KMS-11 (cell line): ENCODE measurements at regions not wholly inside any gene's neighbourhood (a gene's known extent, or its start where the extent isn't known, plus 50 kb on each side); places are given as distances from the start of the nearest gene placed in this dataset.

Source experiments
- H2AFZ ChIP-seq: fragments of 200-600 bp; sonication (generic); 2 replicates; pipeline ENCODE4 v1.6.1; 2016; ENCODE audit warnings: antibody characterized with exemption, mixed run types, low read depth
- H3K27ac ChIP-seq: fragments of 200-600 bp; sonication (generic); 2 replicates; pipeline ENCODE4 v1.6.1; 2016; ENCODE audit warnings: mild to moderate bottlenecking, mixed run types
- H3K27me3 ChIP-seq: fragments of 200-600 bp; sonication (generic); 2 replicates; pipeline ENCODE4 v1.6.1; 2017; ENCODE audit warnings: mild to moderate bottlenecking, low read depth, mixed run types, moderate library complexity; ENCODE audit not compliant: insufficient read depth
- H3K36me3 ChIP-seq: fragments of 200-600 bp; sonication (generic); 2 replicates; pipeline ENCODE4 v1.6.1; 2017; ENCODE audit warnings: mild to moderate bottlenecking, mixed run types; ENCODE audit not compliant: insufficient read depth
- H3K4me1 ChIP-seq: fragments of 200-600 bp; sonication (generic); 2 replicates; pipeline ENCODE4 v1.6.1; 2016; ENCODE audit warnings: mild to moderate bottlenecking, low read depth, mixed run types; ENCODE audit not compliant: poor library complexity, severe bottlenecking
- H3K4me2 ChIP-seq: fragments of 200-600 bp; sonication (generic); 2 replicates; pipeline ENCODE4 v1.7.0; 2016; ENCODE audit warnings: mild to moderate bottlenecking, mixed run types
- H3K4me3 ChIP-seq: fragments of 200-600 bp; sonication (generic); IDR thresholded peaks from 2 replicates; pipeline ENCODE4 v1.6.1; 2017; ENCODE audit warnings: low read depth, low read length, mixed read lengths; ENCODE audit not compliant: insufficient read depth
- H3K79me2 ChIP-seq: fragments of 200-600 bp; sonication (generic); 2 replicates; pipeline ENCODE4 v1.6.1; 2016; ENCODE audit warnings: low read depth, mixed run types; ENCODE audit not compliant: insufficient read depth
- H3K9ac ChIP-seq: fragments of 200-600 bp; sonication (generic); 2 replicates; pipeline ENCODE4 v1.6.1; 2016; ENCODE audit warnings: mild to moderate bottlenecking, mixed run types
- H4K20me1 ChIP-seq: fragments of 200-600 bp; sonication (generic); 2 replicates; pipeline ENCODE4 v1.6.1; 2016; ENCODE audit warnings: mild to moderate bottlenecking, mixed run types; ENCODE audit not compliant: insufficient read depth
- TF ChIP-seq, protein P1 (sequence below): fragments of 200-600 bp; sonication (generic); conservative IDR thresholded peaks from 2 replicates; pipeline ENCODE4 v1.6.1; 2017; ENCODE audit warnings: low read depth, mild to moderate bottlenecking, antibody characterized with exemption, low read length, moderate library complexity, mixed read lengths

DNA sequence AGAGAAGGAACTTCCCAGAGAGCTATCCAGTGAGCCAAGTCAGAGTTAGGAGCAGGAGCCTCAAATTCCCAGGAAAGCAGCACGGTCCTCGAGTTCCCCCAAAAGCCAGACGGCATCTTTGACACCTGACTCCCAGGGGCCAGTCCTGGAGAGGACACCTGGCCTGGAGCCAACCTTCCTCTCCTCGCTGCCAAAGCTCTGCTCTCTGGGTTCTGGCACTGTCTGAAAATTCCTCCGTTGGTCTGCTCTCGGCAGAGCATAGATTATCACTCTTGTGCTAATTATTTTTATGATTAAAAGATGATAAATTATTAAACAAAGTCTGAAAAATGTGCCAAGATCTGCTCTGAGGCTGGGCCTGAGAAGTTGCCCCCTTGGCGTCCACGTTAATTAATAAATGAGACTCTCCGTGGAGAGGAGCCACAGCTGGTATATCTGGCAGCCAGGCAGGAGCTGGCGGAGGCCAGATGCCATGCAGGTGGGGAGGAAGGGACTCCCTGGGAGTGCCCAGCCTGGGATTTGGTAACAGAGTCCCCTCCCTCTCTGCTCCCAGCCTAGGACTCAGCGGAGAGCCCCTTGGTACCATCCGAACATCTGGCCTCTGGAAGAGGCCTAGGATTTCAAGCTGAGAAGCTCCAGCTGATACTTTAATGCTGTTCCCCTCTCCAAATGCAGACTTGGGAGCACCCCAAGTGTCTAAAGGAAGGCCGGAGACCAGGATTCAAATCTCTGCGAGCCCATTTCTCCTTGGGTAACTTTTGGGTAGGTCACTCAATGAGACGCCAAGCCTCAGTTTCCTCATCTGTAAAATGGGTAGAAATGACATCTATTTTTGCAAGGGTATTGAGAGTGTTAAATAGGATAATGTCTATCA, 163.7 kb upstream of the POU3F1 start:
- Histone ChIP-seq H4K20me1 (no peaks in the 10 kb centered on the region), H3K9ac (no peak overlapping the region), H3K4me3 (no peak overlapping the region), H3K27me3 (no peaks in the 10 kb centered on the region; the same call in 1 of the 2 replicates), H2AFZ (no peak overlapping the region), H3K79me2 (no peaks in the 10 kb centered on the region), H3K27ac (no peak overlapping the region), H3K4me1 (no peaks in the 10 kb centered on the region), H3K36me3 (no peaks in the 10 kb centered on the region), H3K4me2 (no peak overlapping the region)
- TF ChIP-seq, protein P1, sequence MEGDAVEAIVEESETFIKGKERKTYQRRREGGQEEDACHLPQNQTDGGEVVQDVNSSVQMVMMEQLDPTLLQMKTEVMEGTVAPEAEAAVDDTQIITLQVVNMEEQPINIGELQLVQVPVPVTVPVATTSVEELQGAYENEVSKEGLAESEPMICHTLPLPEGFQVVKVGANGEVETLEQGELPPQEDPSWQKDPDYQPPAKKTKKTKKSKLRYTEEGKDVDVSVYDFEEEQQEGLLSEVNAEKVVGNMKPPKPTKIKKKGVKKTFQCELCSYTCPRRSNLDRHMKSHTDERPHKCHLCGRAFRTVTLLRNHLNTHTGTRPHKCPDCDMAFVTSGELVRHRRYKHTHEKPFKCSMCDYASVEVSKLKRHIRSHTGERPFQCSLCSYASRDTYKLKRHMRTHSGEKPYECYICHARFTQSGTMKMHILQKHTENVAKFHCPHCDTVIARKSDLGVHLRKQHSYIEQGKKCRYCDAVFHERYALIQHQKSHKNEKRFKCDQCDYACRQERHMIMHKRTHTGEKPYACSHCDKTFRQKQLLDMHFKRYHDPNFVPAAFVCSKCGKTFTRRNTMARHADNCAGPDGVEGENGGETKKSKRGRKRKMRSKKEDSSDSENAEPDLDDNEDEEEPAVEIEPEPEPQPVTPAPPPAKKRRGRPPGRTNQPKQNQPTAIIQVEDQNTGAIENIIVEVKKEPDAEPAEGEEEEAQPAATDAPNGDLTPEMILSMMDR = no peak

DNA sequence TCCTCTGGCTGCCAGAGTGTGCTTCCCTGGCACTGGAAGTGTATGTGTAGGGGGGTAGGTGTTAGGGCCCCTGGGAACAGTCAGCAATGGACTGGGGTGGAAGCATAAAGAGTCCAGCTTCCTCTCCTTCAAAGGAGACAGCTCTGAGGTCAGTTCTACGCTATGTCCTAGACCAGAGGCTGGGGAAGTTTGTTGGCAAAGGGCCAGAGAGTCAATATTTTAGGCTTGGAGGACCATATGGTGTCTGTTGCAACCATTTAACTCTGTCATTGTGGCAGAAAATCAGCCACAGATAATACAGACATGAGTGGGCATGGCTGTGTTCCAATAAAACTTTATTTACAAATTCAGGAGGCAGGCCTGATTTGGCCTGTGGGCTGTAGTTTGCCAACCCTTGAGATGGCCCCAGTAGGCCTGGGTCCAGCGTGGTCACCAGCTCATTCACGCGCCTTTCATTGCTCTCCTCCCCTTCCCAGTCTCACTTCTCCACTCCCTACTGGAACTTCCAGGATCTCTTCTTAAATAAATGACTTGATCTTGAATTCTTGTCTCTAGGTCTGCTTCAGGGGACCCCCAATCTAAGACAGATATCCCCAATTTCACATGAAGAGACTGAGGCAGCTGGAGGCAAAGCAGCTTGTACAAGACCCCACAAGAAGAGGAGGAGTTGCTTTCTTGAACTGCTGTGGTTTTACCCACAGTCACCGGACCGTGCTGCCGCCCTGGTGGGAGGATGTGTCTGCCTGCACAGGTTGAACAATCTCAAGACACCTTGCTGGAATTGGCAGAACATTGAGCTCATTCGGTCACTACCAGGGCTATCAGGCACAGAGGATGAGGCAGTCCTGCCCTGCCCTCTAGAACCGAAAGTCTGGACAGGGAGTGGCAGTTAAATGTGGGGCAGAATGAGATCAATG, 162.4 kb upstream of the POU3F1 start:
- H3K36me3 ChIP-seq = no peaks in the 10 kb centered on the region
- H3K27ac ChIP-seq = no peak overlapping the region
- TF ChIP-seq, protein P1 = no peak
- H2AFZ ChIP-seq = no peak overlapping the region
- no peaks in the 10 kb centered on the region for H3K4me1 ChIP-seq
- no peaks in the 10 kb centered on the region for H3K79me2 ChIP-seq
- H3K4me2 ChIP-seq = no peak overlapping the region
- H3K4me3 ChIP-seq = no peak overlapping the region
- H4K20me1 ChIP-seq = no peaks in the 10 kb centered on the region
- H3K27me3 ChIP-seq = no peaks in the 10 kb centered on the region; the same call in 1 of the 2 replicates
- no peak overlapping the region for H3K9ac ChIP-seq

- H3K9ac ChIP-seq = no peak overlapping the region
- H3K27me3 ChIP-seq = no peaks in the 10 kb centered on the region; the same call in 1 of the 2 replicates
- H3K4me1 ChIP-seq = no peaks in the 10 kb centered on the region
- H3K4me2 ChIP-seq = no peak overlapping the region
- H2AFZ ChIP-seq = no peak overlapping the region
- no peaks in the 10 kb centered on the region for H3K79me2 ChIP-seq
- TF ChIP-seq, protein P1 = no peak
- H3K27ac ChIP-seq = no peak overlapping the region
- no peaks in the 10 kb centered on the region for H4K20me1 ChIP-seq
- no peak overlapping the region for H3K4me3 ChIP-seq
- no peaks in the 10 kb centered on the region for H3K36me3 ChIP-seq
Measured at GRCh38 chr1:38207906-38208305, 161.3 kb upstream of the POU3F1 start.

- no peak overlapping the region for H3K4me2 ChIP-seq
- H3K27me3 ChIP-seq = no peaks in the 10 kb centered on the region
- no peaks in the 10 kb centered on the region for H3K79me2 ChIP-seq
- no peak overlapping the region for H2AFZ ChIP-seq
- H3K4me1 ChIP-seq = no peaks in the 10 kb centered on the region
- H3K9ac ChIP-seq = no peak overlapping the region
- TF ChIP-seq, protein P1 = no peak
- H3K27ac ChIP-seq = no peak overlapping the region
- no peaks in the 10 kb centered on the region for H4K20me1 ChIP-seq
- H3K36me3 ChIP-seq = no peaks in the 10 kb centered on the region
- no peak overlapping the region for H3K4me3 ChIP-seq
Measured at GRCh38 chr1:38207275-38207674, 160.7 kb upstream of the POU3F1 start.
